ENCODE measurements at regions not wholly inside any gene's neighbourhood (a gene's known extent, or its start where the extent isn't known, plus 50 kb on each side); places are given as distances from the start of the nearest gene placed in this dataset.
A peak's percentile ranks its signal among the peaks of the same experiment; 100 is the strongest.

DNA sequence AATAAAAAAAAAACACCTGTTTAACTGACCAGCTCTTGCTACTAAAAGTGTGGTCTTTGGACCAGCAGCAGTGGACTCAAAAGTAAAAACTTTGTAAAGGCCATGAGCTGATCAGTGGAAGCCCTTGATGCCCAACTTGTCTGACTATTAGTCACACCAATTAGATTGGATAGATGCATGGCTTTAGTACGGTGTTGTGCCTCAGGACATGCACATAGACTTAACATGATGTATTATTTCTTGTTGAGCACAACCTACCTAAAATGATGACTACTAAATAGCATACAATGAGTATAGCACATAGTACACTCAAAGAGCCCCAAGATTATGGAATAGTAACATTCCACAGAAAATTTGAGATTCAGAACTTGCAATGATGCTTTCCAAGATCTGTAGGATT is 95.1 kb upstream of the FIBIN start:
- Histone ChIP-seq H3K9ac (ENCODE audit: low read length) (no peak overlapping the region), H3K4me1 (ENCODE audit: insufficient read depth, low read length) (no peaks in the 10 kb centered on the region), H3K9me3 (ENCODE audit: insufficient read depth, low read depth, low read length) (no peaks in the 10 kb centered on the region), H3K36me3 (ENCODE audit: insufficient read depth, low read length) (no peaks in the 10 kb centered on the region), H4K20me1 (ENCODE audit: insufficient read depth, low read length) (no peaks in the 10 kb centered on the region), H3K79me2 (ENCODE audit: insufficient read depth, low read length) (no peaks in the 10 kb centered on the region), H3K27ac (ENCODE audit: low read depth, low read length) (no peak overlapping the region), H3K4me2 (ENCODE audit: low read length) (no peak overlapping the region), H3K4me3 (ENCODE audit: insufficient read depth, low read depth, low read length) (no peak overlapping the region), H2AFZ (ENCODE audit: low read depth, low read length) (no peak overlapping the region), H3K27me3 (ENCODE audit: insufficient read depth, low read length) (no peaks in the 10 kb centered on the region)
- no peaks in the 10 kb centered on the region for H3K4me1 Mint-ChIP-seq (ENCODE audit: low read depth, unreplicated experiment)
- H3K4me3 Mint-ChIP-seq (ENCODE audit: unreplicated experiment): no peak overlapping the region
- no peaks in the 10 kb centered on the region for H3K36me3 Mint-ChIP-seq (ENCODE audit: low read depth, unreplicated experiment)
- no peaks in the 10 kb centered on the region for H3K27me3 Mint-ChIP-seq (ENCODE audit: low read depth, unreplicated experiment)
- DNase-seq (ENCODE audit: low read depth) (no peak), FAIRE-seq (no peak)
- TF ChIP-seq EZH2 (IDR thresholded peaks at IDR 0.05; ENCODE audit: insufficient read depth, low read length) (no peak), CTCF (IDR thresholded peaks at IDR 0.05; ENCODE audit: insufficient read depth, low read depth, low read length) (no peak)
- H3K27ac Mint-ChIP-seq (ENCODE audit: unreplicated experiment): no peak overlapping the region
- H3K9me3 Mint-ChIP-seq (ENCODE audit: unreplicated experiment): peaks cover 5% of the 10 kb centered on the region

DNA sequence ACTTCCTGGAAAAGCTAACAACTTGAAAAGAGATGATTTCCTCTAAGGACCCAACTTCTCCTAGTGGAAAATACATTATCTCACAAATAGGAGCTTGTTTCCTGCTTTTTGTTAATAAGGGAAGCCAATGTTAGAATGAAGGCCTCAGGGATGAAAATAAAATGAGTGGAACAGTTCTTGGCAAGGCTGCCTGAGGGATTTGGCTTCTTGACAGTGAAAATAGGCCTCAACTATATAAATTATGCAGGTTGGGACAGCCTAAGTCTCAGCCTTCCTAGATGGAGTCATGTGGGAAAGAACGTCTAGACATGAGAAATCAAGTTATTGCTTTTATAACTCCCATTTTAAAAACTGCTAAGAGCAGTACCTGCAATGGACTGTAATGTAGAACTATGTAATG is 92.8 kb upstream of the FIBIN start:
- H4K20me1 ChIP-seq (ENCODE audit: insufficient read depth, low read length): no peaks in the 10 kb centered on the region
- DNase-seq (ENCODE audit: low read depth): peak; percentile 59
- no peaks in the 10 kb centered on the region for H3K9me3 ChIP-seq (ENCODE audit: insufficient read depth, low read depth, low read length)
- no peaks in the 10 kb centered on the region for H3K27me3 ChIP-seq (ENCODE audit: insufficient read depth, low read length)
- Mint-ChIP-seq H3K9me3 (ENCODE audit: unreplicated experiment) (no peaks in the 10 kb centered on the region), H3K36me3 (ENCODE audit: low read depth, unreplicated experiment) (no peaks in the 10 kb centered on the region), H3K27me3 (ENCODE audit: low read depth, unreplicated experiment) (no peaks in the 10 kb centered on the region), H3K4me1 (ENCODE audit: low read depth, unreplicated experiment) (peaks cover 2% of the 10 kb centered on the region), H3K27ac (ENCODE audit: unreplicated experiment) (no peak overlapping the region), H3K4me3 (ENCODE audit: unreplicated experiment) (no peak overlapping the region)
- H3K79me2 ChIP-seq (ENCODE audit: insufficient read depth, low read length): no peaks in the 10 kb centered on the region
- peak; percentile 5 for FAIRE-seq
- no peak overlapping the region for H3K4me3 ChIP-seq (ENCODE audit: insufficient read depth, low read depth, low read length)
- no peak overlapping the region for H3K4me2 ChIP-seq (ENCODE audit: low read length)
- no peaks in the 10 kb centered on the region for H3K36me3 ChIP-seq (ENCODE audit: insufficient read depth, low read length)
- H2AFZ ChIP-seq (ENCODE audit: low read depth, low read length): no peak overlapping the region
- TF ChIP-seq CTCF (IDR thresholded peaks at IDR 0.05; ENCODE audit: insufficient read depth, low read depth, low read length) (no peak), EZH2 (IDR thresholded peaks at IDR 0.05; ENCODE audit: insufficient read depth, low read length) (no peak)
- H3K9ac ChIP-seq (ENCODE audit: low read length): no peak overlapping the region
- no peak overlapping the region for H3K27ac ChIP-seq (ENCODE audit: low read depth, low read length)
- no peaks in the 10 kb centered on the region for H3K4me1 ChIP-seq (ENCODE audit: insufficient read depth, low read length)

- Mint-ChIP-seq H3K4me3 (ENCODE audit: unreplicated experiment) (no peak overlapping the region), H3K4me1 (ENCODE audit: low read depth, unreplicated experiment) (peaks cover 2% of the 10 kb centered on the region), H3K27me3 (ENCODE audit: low read depth, unreplicated experiment) (no peaks in the 10 kb centered on the region), H3K9me3 (ENCODE audit: unreplicated experiment) (no peaks in the 10 kb centered on the region), H3K36me3 (ENCODE audit: low read depth, unreplicated experiment) (no peaks in the 10 kb centered on the region), H3K27ac (ENCODE audit: unreplicated experiment) (no peak overlapping the region)
- H3K27me3 ChIP-seq (ENCODE audit: insufficient read depth, low read length): no peaks in the 10 kb centered on the region
- DNase-seq (ENCODE audit: low read depth): no peak
- no peak overlapping the region for H3K27ac ChIP-seq (ENCODE audit: low read depth, low read length)
- FAIRE-seq: no peak
- H3K4me3 ChIP-seq (ENCODE audit: insufficient read depth, low read depth, low read length): no peak overlapping the region
- H2AFZ ChIP-seq (ENCODE audit: low read depth, low read length): no peak overlapping the region
- no peaks in the 10 kb centered on the region for H4K20me1 ChIP-seq (ENCODE audit: insufficient read depth, low read length)
- H3K9me3 ChIP-seq (ENCODE audit: insufficient read depth, low read depth, low read length): no peaks in the 10 kb centered on the region
- no peaks in the 10 kb centered on the region for H3K36me3 ChIP-seq (ENCODE audit: insufficient read depth, low read length)
- TF ChIP-seq CTCF (IDR thresholded peaks at IDR 0.05; ENCODE audit: insufficient read depth, low read depth, low read length): no peak
- no peak for TF ChIP-seq EZH2 (IDR thresholded peaks at IDR 0.05; ENCODE audit: insufficient read depth, low read length)
- H3K4me1 ChIP-seq (ENCODE audit: insufficient read depth, low read length): no peaks in the 10 kb centered on the region
- no peaks in the 10 kb centered on the region for H3K79me2 ChIP-seq (ENCODE audit: insufficient read depth, low read length)
- no peak overlapping the region for H3K4me2 ChIP-seq (ENCODE audit: low read length)
- no peak overlapping the region for H3K9ac ChIP-seq (ENCODE audit: low read length)
These were observed 89.8 kb upstream of the FIBIN start for GRCh38 chr11:26904132-26904531.

Measured in astrocyte (in vitro differentiated cells and primary cell).